ENCODE measurements at regions not wholly inside any gene's neighbourhood (a gene's known extent, or its start where the extent isn't known, plus 50 kb on each side); places are given as distances from the start of the nearest gene placed in this dataset.

DNA sequence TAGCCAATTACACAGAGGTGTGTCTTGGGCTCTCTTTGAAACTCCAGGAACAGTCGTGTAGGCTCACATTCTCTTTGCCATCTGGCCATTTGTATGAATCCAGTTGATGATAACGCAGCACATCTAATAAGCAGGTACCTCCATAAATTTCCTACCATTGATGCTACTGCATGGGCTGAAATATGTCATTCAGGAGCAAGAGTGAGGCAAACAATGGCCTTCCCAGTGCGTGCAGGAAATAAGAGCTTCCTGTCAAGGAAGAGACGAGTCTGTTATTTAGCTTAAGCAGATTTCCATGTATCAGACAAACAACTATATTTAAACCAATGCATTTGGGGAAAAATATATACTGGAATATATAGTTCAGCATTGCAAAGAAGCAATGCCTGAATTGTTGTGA is 102.1 kb upstream of the MXRA5 start:
- Histone ChIP-seq H3K4me3 (ENCODE audit: low read depth in 2 of 2, low read length in 2 of 2) (no peak overlapping the region), H3K27ac (ENCODE audit: low read length) (no peak overlapping the region), H3K9me3 (ENCODE audit: control insufficient read depth, insufficient read depth, low read depth, low read length) (no peaks in the 10 kb centered on the region), H3K27me3 (ENCODE audit: control insufficient read depth, insufficient read depth, low read length) (no peaks in the 10 kb centered on the region), H3K36me3 (ENCODE audit: control insufficient read depth, insufficient read depth, low read length) (no peaks in the 10 kb centered on the region), H3K4me1 (ENCODE audit: control insufficient read depth, insufficient read depth, low read length) (no peaks in the 10 kb centered on the region)
- ChIA-PET POLR2A (no interaction called here), CTCF (no interaction called here)
- no peak for DNase-seq (ENCODE audit: low read depth, low spot score)
- intact Hi-C loops (cut with micrococcal nuclease; ENCODE audit: unreplicated experiment) = no loop called here
- TF ChIP-seq SIN3A (IDR thresholded peaks at IDR 0.05; ENCODE audit: borderline replicate concordance, insufficient read depth, low read depth, low read length) (no peak), POLR2AphosphoS5 (IDR thresholded peaks at IDR 0.05; ENCODE audit: low read depth, low read length) (no peak), TCF7L2 (IDR thresholded peaks at IDR 0.05; ENCODE audit: low read depth, low read length) (no peak)
- TF ChIP-seq, protein P1, sequence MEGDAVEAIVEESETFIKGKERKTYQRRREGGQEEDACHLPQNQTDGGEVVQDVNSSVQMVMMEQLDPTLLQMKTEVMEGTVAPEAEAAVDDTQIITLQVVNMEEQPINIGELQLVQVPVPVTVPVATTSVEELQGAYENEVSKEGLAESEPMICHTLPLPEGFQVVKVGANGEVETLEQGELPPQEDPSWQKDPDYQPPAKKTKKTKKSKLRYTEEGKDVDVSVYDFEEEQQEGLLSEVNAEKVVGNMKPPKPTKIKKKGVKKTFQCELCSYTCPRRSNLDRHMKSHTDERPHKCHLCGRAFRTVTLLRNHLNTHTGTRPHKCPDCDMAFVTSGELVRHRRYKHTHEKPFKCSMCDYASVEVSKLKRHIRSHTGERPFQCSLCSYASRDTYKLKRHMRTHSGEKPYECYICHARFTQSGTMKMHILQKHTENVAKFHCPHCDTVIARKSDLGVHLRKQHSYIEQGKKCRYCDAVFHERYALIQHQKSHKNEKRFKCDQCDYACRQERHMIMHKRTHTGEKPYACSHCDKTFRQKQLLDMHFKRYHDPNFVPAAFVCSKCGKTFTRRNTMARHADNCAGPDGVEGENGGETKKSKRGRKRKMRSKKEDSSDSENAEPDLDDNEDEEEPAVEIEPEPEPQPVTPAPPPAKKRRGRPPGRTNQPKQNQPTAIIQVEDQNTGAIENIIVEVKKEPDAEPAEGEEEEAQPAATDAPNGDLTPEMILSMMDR (IDR thresholded peaks at IDR 0.05) = no peak
- TF ChIP-seq, protein P2, sequence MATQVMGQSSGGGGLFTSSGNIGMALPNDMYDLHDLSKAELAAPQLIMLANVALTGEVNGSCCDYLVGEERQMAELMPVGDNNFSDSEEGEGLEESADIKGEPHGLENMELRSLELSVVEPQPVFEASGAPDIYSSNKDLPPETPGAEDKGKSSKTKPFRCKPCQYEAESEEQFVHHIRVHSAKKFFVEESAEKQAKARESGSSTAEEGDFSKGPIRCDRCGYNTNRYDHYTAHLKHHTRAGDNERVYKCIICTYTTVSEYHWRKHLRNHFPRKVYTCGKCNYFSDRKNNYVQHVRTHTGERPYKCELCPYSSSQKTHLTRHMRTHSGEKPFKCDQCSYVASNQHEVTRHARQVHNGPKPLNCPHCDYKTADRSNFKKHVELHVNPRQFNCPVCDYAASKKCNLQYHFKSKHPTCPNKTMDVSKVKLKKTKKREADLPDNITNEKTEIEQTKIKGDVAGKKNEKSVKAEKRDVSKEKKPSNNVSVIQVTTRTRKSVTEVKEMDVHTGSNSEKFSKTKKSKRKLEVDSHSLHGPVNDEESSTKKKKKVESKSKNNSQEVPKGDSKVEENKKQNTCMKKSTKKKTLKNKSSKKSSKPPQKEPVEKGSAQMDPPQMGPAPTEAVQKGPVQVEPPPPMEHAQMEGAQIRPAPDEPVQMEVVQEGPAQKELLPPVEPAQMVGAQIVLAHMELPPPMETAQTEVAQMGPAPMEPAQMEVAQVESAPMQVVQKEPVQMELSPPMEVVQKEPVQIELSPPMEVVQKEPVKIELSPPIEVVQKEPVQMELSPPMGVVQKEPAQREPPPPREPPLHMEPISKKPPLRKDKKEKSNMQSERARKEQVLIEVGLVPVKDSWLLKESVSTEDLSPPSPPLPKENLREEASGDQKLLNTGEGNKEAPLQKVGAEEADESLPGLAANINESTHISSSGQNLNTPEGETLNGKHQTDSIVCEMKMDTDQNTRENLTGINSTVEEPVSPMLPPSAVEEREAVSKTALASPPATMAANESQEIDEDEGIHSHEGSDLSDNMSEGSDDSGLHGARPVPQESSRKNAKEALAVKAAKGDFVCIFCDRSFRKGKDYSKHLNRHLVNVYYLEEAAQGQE (IDR thresholded peaks at IDR 0.05; ENCODE audit: insufficient read depth in 1 of 2, low read depth in 2 of 2, low read length in 1 of 2) = no peak
- in situ Hi-C loops (cut with HindIII; ENCODE audit: low pct_unique_long_range_greater_than_20kb, low sequenced_read_pairs) = no loop called here
- no TSS peak for BruUV-seq (replicated peaks)
- no peak for ATAC-seq

GRCh38 chrX:3445806-3446490 is 99.5 kb upstream of the MXRA5 start:
- ATAC-seq (no peak), DNase-seq (ENCODE audit: low read depth, low spot score) (no peak)
- Histone ChIP-seq H3K9me3 (ENCODE audit: control insufficient read depth, insufficient read depth, low read depth, low read length) (no peaks in the 10 kb centered on the region), H3K4me3 (ENCODE audit: low read depth in 2 of 2, low read length in 2 of 2) (no peak overlapping the region), H3K36me3 (ENCODE audit: control insufficient read depth, insufficient read depth, low read length) (no peaks in the 10 kb centered on the region), H3K4me1 (ENCODE audit: control insufficient read depth, insufficient read depth, low read length) (no peaks in the 10 kb centered on the region), H3K27ac (ENCODE audit: low read length) (no peak overlapping the region), H3K27me3 (ENCODE audit: control insufficient read depth, insufficient read depth, low read length) (no peaks in the 10 kb centered on the region)
- POLR2A ChIA-PET = no interaction called here
- no TSS peak for BruUV-seq (replicated peaks)
- intact Hi-C loops (cut with micrococcal nuclease; ENCODE audit: unreplicated experiment) (no loop called here), in situ Hi-C loops (cut with HindIII; ENCODE audit: low pct_unique_long_range_greater_than_20kb, low sequenced_read_pairs) (no loop called here)
- CTCF ChIA-PET = no interaction called here
- TF ChIP-seq, protein P1 (IDR thresholded peaks at IDR 0.05) = no peak
- TF ChIP-seq SIN3A (IDR thresholded peaks at IDR 0.05; ENCODE audit: borderline replicate concordance, insufficient read depth, low read depth, low read length) (no peak), POLR2AphosphoS5 (IDR thresholded peaks at IDR 0.05; ENCODE audit: low read depth, low read length) (no peak), TCF7L2 (IDR thresholded peaks at IDR 0.05; ENCODE audit: low read depth, low read length) (no peak)
- TF ChIP-seq, protein P2 (IDR thresholded peaks at IDR 0.05; ENCODE audit: insufficient read depth in 1 of 2, low read depth in 2 of 2, low read length in 1 of 2) = no peak

All from Panc1 (cell line).